ENCODE measurements at regions not wholly inside any gene's neighbourhood (a gene's known extent, or its start where the extent isn't known, plus 50 kb on each side); places are given as distances from the start of the nearest gene placed in this dataset.
"Not testable (repeated sequence)": the region's sequence is repeated elsewhere in the genome, so short reads cannot be mapped to it uniquely, and the experiment has no call there.

GRCh38 chr15:26049900-26050657 lies 187.0 kb upstream of the ATP10A start:
- no peak overlapping the region for H3K4me3 ChIP-seq
- no peaks in the 10 kb centered on the region for H3K27me3 ChIP-seq (replicated peaks)
- DNase-seq (ENCODE audit: low read depth in 1 of 2, low spot score in 2 of 2): no peak
- no peak overlapping the region for H3K27ac ChIP-seq
- no peaks in the 10 kb centered on the region for H3K36me3 ChIP-seq
- 0 out of 2 replicates have a peak, but pooled peaks cover 3% of the 10 kb centered on the region for H3K9me3 ChIP-seq (replicated peaks)
- no peaks in the 10 kb centered on the region for H3K4me1 ChIP-seq (replicated peaks)

DNA sequence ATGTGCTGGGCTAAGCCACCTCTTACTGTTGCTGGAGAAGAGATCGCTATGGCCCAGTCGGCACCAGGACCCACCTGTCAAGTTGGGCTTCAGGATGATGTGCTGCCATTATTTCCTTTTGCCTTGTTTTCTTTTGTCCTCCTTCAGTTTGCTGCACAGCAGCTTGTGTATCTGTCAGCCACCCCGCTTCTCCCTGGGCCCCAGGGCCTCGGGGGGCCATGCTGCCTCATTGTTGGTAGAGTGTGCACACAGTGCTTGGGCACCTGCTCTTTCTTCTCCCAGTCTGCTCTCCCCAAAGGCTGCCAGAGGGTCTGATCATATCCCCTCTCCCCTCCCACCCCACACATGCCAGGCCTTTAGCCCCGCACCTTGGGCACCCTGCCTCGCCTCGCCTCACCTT lies 185.5 kb upstream of the ATP10A start:
- Histone ChIP-seq H3K27me3 (replicated peaks) (no peaks in the 10 kb centered on the region), H3K4me1 (replicated peaks) (no peaks in the 10 kb centered on the region), H3K4me3 (no peak overlapping the region), H3K9me3 (replicated peaks) (0 out of 2 replicates have a peak, but pooled peaks cover 3% of the 10 kb centered on the region), H3K36me3 (no peaks in the 10 kb centered on the region), H3K27ac (no peak overlapping the region)
- DNase-seq (ENCODE audit: low read depth in 1 of 2, low spot score in 2 of 2): no peak

- DNase-seq (ENCODE audit: low read depth in 1 of 2, low spot score in 2 of 2): no peak
- Histone ChIP-seq H3K4me3 (no peak overlapping the region), H3K27ac (no peak overlapping the region), H3K9me3 (replicated peaks) (no peaks in the 10 kb centered on the region), H3K4me1 (replicated peaks) (no peaks in the 10 kb centered on the region), H3K27me3 (replicated peaks) (no peaks in the 10 kb centered on the region; the same call in 1 of the 2 replicates), H3K36me3 (no peaks in the 10 kb centered on the region)
These were observed 182.4 kb upstream of the ATP10A start for GRCh38 chr15:26045516-26045915.

- DNase-seq (ENCODE audit: low read depth in 1 of 2, low spot score in 2 of 2): no peak
- no peaks in the 10 kb centered on the region for H3K9me3 ChIP-seq (replicated peaks)
These were observed 179.9 kb upstream of the ATP10A start for GRCh38 chr15:26043018-26043417.

DNA sequence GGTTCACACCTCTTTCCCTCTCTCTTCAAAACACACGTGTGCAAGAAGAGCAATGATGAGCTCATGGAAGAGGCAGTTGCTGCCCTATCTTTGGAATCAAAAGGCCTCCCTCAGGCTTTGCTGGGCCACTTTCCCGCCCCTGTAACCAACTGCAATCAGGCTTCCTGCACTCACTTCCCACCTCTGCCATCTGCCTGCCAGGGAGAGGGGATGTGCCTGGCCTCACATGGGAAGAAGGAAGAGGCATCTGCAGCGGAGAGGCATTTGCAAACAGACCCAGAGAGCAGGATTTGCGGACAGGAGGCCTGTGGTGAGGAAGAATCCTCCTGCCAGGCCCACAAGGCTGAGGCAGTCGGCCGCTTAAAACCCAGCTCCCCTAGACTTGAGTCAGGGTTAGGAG lies 175.6 kb upstream of the ATP10A start:
- no peak for DNase-seq (ENCODE audit: low read depth in 1 of 2, low spot score in 2 of 2)
- H3K27ac ChIP-seq: no peak overlapping the region
- no peaks in the 10 kb centered on the region for H3K9me3 ChIP-seq (replicated peaks)
- no peaks in the 10 kb centered on the region for H3K36me3 ChIP-seq
- no peaks in the 10 kb centered on the region for H3K4me1 ChIP-seq (replicated peaks)
- no peak overlapping the region for H3K4me3 ChIP-seq
- H3K27me3 ChIP-seq (replicated peaks): peaks cover 3% of the 10 kb centered on the region; the same call in 1 of the 2 replicates

More at GRCh38 chr15:26043018-26043417, 179.9 kb upstream of the ATP10A start:
- no peak overlapping the region for H3K27ac ChIP-seq
- H3K36me3 ChIP-seq: no peaks in the 10 kb centered on the region
- H3K27me3 ChIP-seq (replicated peaks): peaks cover 3% of the 10 kb centered on the region; the same call in 1 of the 2 replicates
- H3K4me1 ChIP-seq (replicated peaks): no peaks in the 10 kb centered on the region
- no peak overlapping the region for H3K4me3 ChIP-seq

- no peaks in the 10 kb centered on the region for H3K4me1 ChIP-seq (replicated peaks)
- no peaks in the 10 kb centered on the region for H3K36me3 ChIP-seq
- no peak overlapping the region for H3K27ac ChIP-seq
- no peaks in the 10 kb centered on the region for H3K9me3 ChIP-seq (replicated peaks)
- peaks cover 3% of the 10 kb centered on the region; the same call in 1 of the 2 replicates for H3K27me3 ChIP-seq (replicated peaks)
- no peak overlapping the region for H3K4me3 ChIP-seq
- DNase-seq (ENCODE audit: low read depth in 1 of 2, low spot score in 2 of 2): no peak
These were observed 174.2 kb upstream of the ATP10A start for GRCh38 chr15:26037369-26037768.

DNA sequence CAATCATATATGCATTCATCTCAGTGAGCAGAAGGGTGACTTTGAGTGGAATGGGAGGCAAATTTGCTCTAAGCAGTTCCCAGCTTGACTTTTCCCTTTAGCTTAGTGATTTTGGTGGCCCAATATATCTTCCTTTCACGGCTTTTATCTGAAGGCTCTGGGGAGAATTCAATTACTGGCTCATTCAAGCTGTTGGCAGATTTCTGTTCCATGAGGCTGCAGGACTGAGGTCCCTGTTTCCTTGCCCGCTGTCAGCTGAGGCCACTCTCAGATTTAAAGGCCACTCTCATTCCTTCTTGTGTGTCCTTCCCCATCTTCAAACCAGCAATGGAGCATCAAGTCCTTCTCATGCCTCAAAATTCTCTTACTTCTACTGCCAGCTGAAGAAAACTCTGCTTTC lies 170.4 kb upstream of the ATP10A start:
- no peak for DNase-seq (ENCODE audit: low read depth in 1 of 2, low spot score in 2 of 2)
- Histone ChIP-seq H3K27me3 (replicated peaks) (no peaks in the 10 kb centered on the region), H3K27ac (no peak overlapping the region), H3K4me1 (replicated peaks) (no peaks in the 10 kb centered on the region; the same call in 1 of the 2 replicates), H3K4me3 (no peak overlapping the region), H3K9me3 (replicated peaks) (no peaks in the 10 kb centered on the region), H3K36me3 (no peaks in the 10 kb centered on the region)

- Histone ChIP-seq H3K4me3 (no peak overlapping the region), H3K9me3 (replicated peaks) (no peaks in the 10 kb centered on the region), H3K27ac (no peak overlapping the region), H3K36me3 (no peaks in the 10 kb centered on the region), H3K27me3 (replicated peaks) (no peaks in the 10 kb centered on the region), H3K4me1 (replicated peaks) (no peaks in the 10 kb centered on the region; the same call in 1 of the 2 replicates)
- no peak for DNase-seq (ENCODE audit: low read depth in 1 of 2, low spot score in 2 of 2)
These were observed 169.2 kb upstream of the ATP10A start for GRCh38 chr15:26032162-26032846.

DNA sequence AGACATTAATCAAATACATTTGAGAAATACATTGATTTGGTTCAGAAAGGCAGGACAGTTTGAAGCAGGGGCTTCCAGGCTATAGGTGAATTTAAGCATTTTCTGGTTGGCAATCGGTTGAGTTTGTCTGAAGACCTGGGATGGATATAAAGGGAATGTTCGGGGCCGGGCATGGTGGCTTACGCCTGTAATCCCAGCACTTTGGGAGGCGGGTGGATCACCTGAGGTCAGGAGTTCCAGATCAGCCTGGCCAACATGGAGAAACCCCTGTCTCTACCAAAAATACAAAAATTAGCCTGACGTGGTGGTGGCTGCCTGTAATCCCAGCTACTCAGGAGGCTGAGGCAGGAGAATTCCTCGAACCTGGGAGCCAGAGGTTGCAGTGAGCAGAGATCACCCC lies 166.5 kb upstream of the ATP10A start:
- H3K4me1 ChIP-seq (replicated peaks); H3K27ac ChIP-seq; H3K4me3 ChIP-seq; H3K9me3 ChIP-seq (replicated peaks); DNase-seq (ENCODE audit: low read depth in 1 of 2, low spot score in 2 of 2); H3K36me3 ChIP-seq; H3K27me3 ChIP-seq (replicated peaks): not testable (repeated sequence)

DNA sequence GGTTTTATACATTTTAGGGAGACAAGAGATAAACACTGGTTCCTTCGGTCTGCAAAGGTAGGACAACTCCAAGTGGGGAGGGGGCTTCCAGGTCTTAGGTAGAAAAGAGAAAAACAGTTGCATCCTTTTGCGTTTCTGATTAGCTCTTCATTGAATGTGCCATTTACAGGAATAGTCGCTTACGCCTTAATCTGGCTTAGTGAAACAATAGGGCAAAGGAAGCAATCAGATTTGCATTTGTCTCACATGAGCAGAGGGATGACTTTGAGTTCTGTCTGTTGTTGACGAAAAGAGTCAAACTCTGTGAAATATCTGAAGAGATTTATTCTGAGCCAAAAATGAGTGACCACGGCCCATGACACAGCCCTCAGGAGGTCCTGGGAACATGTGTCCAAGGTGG lies 166.0 kb upstream of the ATP10A start:
- H3K4me1 ChIP-seq (replicated peaks): no peaks in the 10 kb centered on the region; the same call in 1 of the 2 replicates
- H3K27ac ChIP-seq: no peak overlapping the region
- H3K27me3 ChIP-seq (replicated peaks): no peaks in the 10 kb centered on the region
- H3K36me3 ChIP-seq: no peaks in the 10 kb centered on the region
- no peak overlapping the region for H3K4me3 ChIP-seq
- H3K9me3 ChIP-seq (replicated peaks): no peaks in the 10 kb centered on the region
- DNase-seq (ENCODE audit: low read depth in 1 of 2, low spot score in 2 of 2): no peak

DNA sequence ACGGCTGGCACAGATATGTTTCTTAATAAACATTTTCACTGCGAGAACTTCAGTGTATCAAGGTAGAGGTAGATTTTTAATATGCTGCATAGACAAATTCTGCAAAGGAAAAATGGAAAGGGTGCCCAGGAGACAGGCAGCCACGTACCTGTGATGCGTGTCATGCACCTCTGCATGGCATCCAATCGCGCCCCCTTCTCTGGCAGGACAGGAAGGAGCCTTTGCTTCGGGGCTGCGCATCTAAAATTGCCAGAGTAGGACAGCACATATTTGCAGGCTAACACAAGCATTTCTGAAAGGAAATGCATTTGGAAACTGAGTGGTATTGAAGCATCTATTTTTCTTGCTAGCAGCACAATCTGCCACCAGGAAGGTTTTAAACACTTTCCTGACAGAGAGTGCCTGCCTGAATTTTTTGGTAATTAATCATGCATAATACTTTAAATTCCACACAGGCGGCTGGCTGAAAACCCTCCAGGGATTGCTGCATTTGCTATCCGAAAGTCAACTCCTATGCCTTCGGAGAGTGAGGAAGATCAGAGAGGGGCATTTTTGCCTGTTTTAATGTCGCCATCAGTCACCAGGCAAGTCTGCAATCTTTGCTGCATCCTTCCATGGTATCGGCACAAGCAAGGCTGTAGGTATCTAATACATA lies 165.1 kb upstream of the ATP10A start:
- H3K4me1 ChIP-seq (replicated peaks): no peaks in the 10 kb centered on the region; the same call in 1 of the 2 replicates
- DNase-seq (ENCODE audit: low read depth in 1 of 2, low spot score in 2 of 2): peak; percentile 6 to 24
- H3K36me3 ChIP-seq: no peaks in the 10 kb centered on the region
- no peak overlapping the region for H3K4me3 ChIP-seq
- H3K9me3 ChIP-seq (replicated peaks): no peaks in the 10 kb centered on the region
- H3K27me3 ChIP-seq (replicated peaks): no peaks in the 10 kb centered on the region
- H3K27ac ChIP-seq: no peak overlapping the region

- not testable (repeated sequence) for H3K9me3 ChIP-seq (replicated peaks); H3K4me1 ChIP-seq (replicated peaks); H3K36me3 ChIP-seq; DNase-seq (ENCODE audit: low read depth in 1 of 2, low spot score in 2 of 2); H3K27ac ChIP-seq; H3K27me3 ChIP-seq (replicated peaks); H3K4me3 ChIP-seq
These were observed 163.5 kb upstream of the ATP10A start for GRCh38 chr15:26026671-26027070.

- H3K9me3 ChIP-seq (replicated peaks): no peaks in the 10 kb centered on the region
- no peaks in the 10 kb centered on the region for H3K27me3 ChIP-seq (replicated peaks)
- no peaks in the 10 kb centered on the region for H3K36me3 ChIP-seq
- no peak for DNase-seq (ENCODE audit: low read depth in 1 of 2, low spot score in 2 of 2)
- no peaks in the 10 kb centered on the region; the same call in 1 of the 2 replicates for H3K4me1 ChIP-seq (replicated peaks)
- no peak overlapping the region for H3K4me3 ChIP-seq
- H3K27ac ChIP-seq: no peak overlapping the region
These were observed 161.1 kb upstream of the ATP10A start for GRCh38 chr15:26024241-26024640.

- H3K27me3 ChIP-seq (replicated peaks): no peaks in the 10 kb centered on the region
- no peak overlapping the region for H3K4me3 ChIP-seq
- no peak overlapping the region for H3K27ac ChIP-seq
- H3K36me3 ChIP-seq: no peaks in the 10 kb centered on the region
- no peaks in the 10 kb centered on the region for H3K9me3 ChIP-seq (replicated peaks)
- DNase-seq (ENCODE audit: low read depth in 1 of 2, low spot score in 2 of 2): no peak
- H3K4me1 ChIP-seq (replicated peaks): no peaks in the 10 kb centered on the region; the same call in 1 of the 2 replicates
These were observed 160.6 kb upstream of the ATP10A start for GRCh38 chr15:26023691-26024090.

Measured in SJSA1 (cell line).